ENCODE measurements at regions not wholly inside any gene's neighbourhood (a gene's known extent, or its start where the extent isn't known, plus 50 kb on each side); places are given as distances from the start of the nearest gene placed in this dataset.

- Histone ChIP-seq H3K14ac (ENCODE audit: insufficient read depth, low read length) (no peak overlapping the region), H2BK15ac (ENCODE audit: low read depth, low read length) (no peak overlapping the region), H3K79me1 (ENCODE audit: insufficient read depth, low read depth, low read length, poor library complexity, severe bottlenecking) (no peaks in the 10 kb centered on the region), H3K4me1 (ENCODE audit: insufficient read depth, low read length) (peaks cover 7% of the 10 kb centered on the region; the same call in 1 of the 2 replicates), H3K79me2 (ENCODE audit: insufficient read depth, low read length) (no peaks in the 10 kb centered on the region), H2AK5ac (ENCODE audit: insufficient read length, low read length) (no peak overlapping the region), H3K9ac (ENCODE audit: extremely low read depth, insufficient read length, low read length) (no peak overlapping the region), H3K23me2 (ENCODE audit: insufficient read length, low read depth, low read length, poor library complexity, severe bottlenecking) (no peaks in the 10 kb centered on the region), H2BK12ac (ENCODE audit: insufficient read length, low read depth, low read length) (no peak overlapping the region), H3K56ac (ENCODE audit: insufficient read length, low read depth, low read length) (no peak overlapping the region), H3K9me3 (ENCODE audit: control insufficient read depth, low read depth, low read length) (no peaks in the 10 kb centered on the region), H3K4ac (ENCODE audit: low read depth, low read length) (no peak overlapping the region), H4K91ac (ENCODE audit: insufficient read length, low read depth, low read length) (no peak overlapping the region), H4K5ac (ENCODE audit: insufficient read length, low read depth, low read length) (no peak overlapping the region), H4K20me1 (ENCODE audit: control insufficient read depth, insufficient read depth, insufficient read length) (no peaks in the 10 kb centered on the region), H3K4me2 (ENCODE audit: insufficient read depth, insufficient read length, low read length) (no peak overlapping the region), H2AFZ (ENCODE audit: low read length) (no peak overlapping the region), H2BK20ac (ENCODE audit: low read depth, low read length, poor library complexity, severe bottlenecking) (no peak overlapping the region), H3K23ac (ENCODE audit: insufficient read length, low read depth, low read length) (no peak overlapping the region), H3K27me3 (ENCODE audit: insufficient read depth, low read length) (no peaks in the 10 kb centered on the region), H2BK120ac (ENCODE audit: low read depth, low read length, poor library complexity, severe bottlenecking) (no peak overlapping the region), H2BK5ac (ENCODE audit: insufficient read length, low read length) (no peak overlapping the region), H3K27ac (ENCODE audit: insufficient read length, low read depth, low read length) (no peak overlapping the region), H3T11ph (ENCODE audit: low read length) (no peak overlapping the region), H3K18ac (ENCODE audit: insufficient read length, low read depth, low read length) (no peak overlapping the region), H4K8ac (replicated peaks; ENCODE audit: insufficient read length, low read depth, low read length) (no peak overlapping the region)
- no CpG with 5 or more reads among the region's 3 CpGs for WGBS (ENCODE audit: extremely low coverage, insufficient read length, low lambda C conversion rate)
- Mint-ChIP-seq H3K9me3 (no peaks in the 10 kb centered on the region; a peak in 1 of 5 replicates), H3K4me1 (peaks cover 31 to 39% of the 10 kb centered on the region in 2 experiments), H3K4me3 (no peak overlapping the region), H3K27ac (no peak overlapping the region), H3K27me3 (ENCODE audit: low read depth) (peaks cover 2% of the 10 kb centered on the region), H3K36me3 (ENCODE audit: insufficient read depth in 1 of 3, low read depth in 3 of 3) (no peaks in the 10 kb centered on the region)
- no peak for DNase-seq
- no peak for TF ChIP-seq CTCF (conservative IDR thresholded peaks at IDR 0.05)
Measured at GRCh38 chr4:152161676-152162330, 374.1 kb downstream of the FBXW7 start.
